ENCODE measurements at regions not wholly inside any gene's neighbourhood (a gene's known extent, or its start where the extent isn't known, plus 50 kb on each side); places are given as distances from the start of the nearest gene placed in this dataset.

GRCh38 chr1:224791362-224791941, 138.0 kb upstream of the DNAH14 start:
- no peaks in the 10 kb centered on the region for H3K9me3 Mint-ChIP-seq
- no peak overlapping the region for H3K27ac Mint-ChIP-seq
- intact Hi-C loops (cut with DNase I, micrococcal nuclease): no loop called here
- no peaks in the 10 kb centered on the region for H3K36me3 ChIP-seq (ENCODE audit: insufficient read depth, low read length)
- H3K4me3 Mint-ChIP-seq: no peak overlapping the region
- no peak overlapping the region for H3K4me3 ChIP-seq (ENCODE audit: low read length)
- no peaks in the 10 kb centered on the region for H3K36me3 Mint-ChIP-seq (ENCODE audit: low read depth)
- ATAC-seq (ENCODE audit: poor library complexity) (no peak), DNase-seq (no peak)
- ChIA-PET POLR2A (no interaction called here), CTCF (no interaction called here)
- H3K27me3 Mint-ChIP-seq: peaks cover 6% of the 10 kb centered on the region
- H3K4me1 ChIP-seq (ENCODE audit: insufficient read depth, low read length): no peaks in the 10 kb centered on the region
- no peaks in the 10 kb centered on the region for H3K9me3 ChIP-seq (ENCODE audit: control insufficient read depth in 1 of 2, insufficient read depth in 1 of 2, low read length in 2 of 2)
- no peaks in the 10 kb centered on the region for H3K4me1 Mint-ChIP-seq (ENCODE audit: low read depth)
- H3K27ac ChIP-seq (ENCODE audit: low read depth in 1 of 2, low read length in 2 of 2): no peak overlapping the region
- no peaks in the 10 kb centered on the region for H3K27me3 ChIP-seq (ENCODE audit: control insufficient read depth in 1 of 2, insufficient read depth in 2 of 2, low read length in 2 of 2)
- TF ChIP-seq CTCF (IDR thresholded peaks at IDR 0.05): no peak

GRCh38 chr1:224795591-224795990, 133.9 kb upstream of the DNAH14 start:
- no peak overlapping the region for H3K27ac Mint-ChIP-seq
- no peak overlapping the region for H3K27ac ChIP-seq (ENCODE audit: low read depth in 1 of 2, low read length in 2 of 2)
- CTCF ChIA-PET: no interaction called here
- POLR2A ChIA-PET: no interaction called here
- no peak overlapping the region for H3K4me3 ChIP-seq (ENCODE audit: low read length)
- H3K27me3 Mint-ChIP-seq: no peaks in the 10 kb centered on the region
- no peaks in the 10 kb centered on the region for H3K9me3 ChIP-seq (ENCODE audit: control insufficient read depth in 1 of 2, insufficient read depth in 1 of 2, low read length in 2 of 2)
- intact Hi-C loops (cut with DNase I, micrococcal nuclease): no loop called here
- H3K4me1 ChIP-seq (ENCODE audit: insufficient read depth, low read length): no peaks in the 10 kb centered on the region
- DNase-seq (no peak), ATAC-seq (ENCODE audit: poor library complexity) (no peak)
- no peak for TF ChIP-seq CTCF (IDR thresholded peaks at IDR 0.05)
- H3K36me3 Mint-ChIP-seq (ENCODE audit: low read depth): no peaks in the 10 kb centered on the region
- H3K4me3 Mint-ChIP-seq: no peak overlapping the region
- H3K27me3 ChIP-seq (ENCODE audit: control insufficient read depth in 1 of 2, insufficient read depth in 2 of 2, low read length in 2 of 2): no peaks in the 10 kb centered on the region
- no peaks in the 10 kb centered on the region for H3K9me3 Mint-ChIP-seq
- no peaks in the 10 kb centered on the region for H3K4me1 Mint-ChIP-seq (ENCODE audit: low read depth)
- no peaks in the 10 kb centered on the region for H3K36me3 ChIP-seq (ENCODE audit: insufficient read depth, low read length)

GRCh38 chr1:224799083-224799482, 130.4 kb upstream of the DNAH14 start:
- Histone ChIP-seq H3K36me3 (ENCODE audit: insufficient read depth, low read length) (no peaks in the 10 kb centered on the region), H3K27me3 (ENCODE audit: control insufficient read depth in 1 of 2, insufficient read depth in 2 of 2, low read length in 2 of 2) (no peaks in the 10 kb centered on the region), H3K4me3 (ENCODE audit: low read length) (no peak overlapping the region), H3K9me3 (ENCODE audit: control insufficient read depth in 1 of 2, insufficient read depth in 1 of 2, low read length in 2 of 2) (no peaks in the 10 kb centered on the region), H3K4me1 (ENCODE audit: insufficient read depth, low read length) (no peaks in the 10 kb centered on the region), H3K27ac (ENCODE audit: low read depth in 1 of 2, low read length in 2 of 2) (no peak overlapping the region)
- POLR2A ChIA-PET: no interaction called here
- H3K4me1 Mint-ChIP-seq (ENCODE audit: low read depth): no peaks in the 10 kb centered on the region
- H3K27me3 Mint-ChIP-seq: no peaks in the 10 kb centered on the region
- no peak overlapping the region for H3K4me3 Mint-ChIP-seq
- ATAC-seq (ENCODE audit: poor library complexity): no peak
- DNase-seq: no peak
- H3K36me3 Mint-ChIP-seq (ENCODE audit: low read depth): no peaks in the 10 kb centered on the region
- CTCF ChIA-PET: no interaction called here
- no peak overlapping the region for H3K27ac Mint-ChIP-seq
- intact Hi-C loops (cut with DNase I, micrococcal nuclease): no loop called here
- no peaks in the 10 kb centered on the region for H3K9me3 Mint-ChIP-seq
- no peak for TF ChIP-seq CTCF (IDR thresholded peaks at IDR 0.05)

Data from CD4-positive, alpha-beta T cell (primary cell).